COLO668 (cell line): ENCODE measurements at regions not wholly inside any gene's neighbourhood (a gene's known extent, or its start where the extent isn't known, plus 50 kb on each side); places are given as distances from the start of the nearest gene placed in this dataset.

Source experiments
- DNase-seq: peaks from one replicate; lab custom pipeline; 2025; ENCODE audit not compliant: unreplicated experiment; lab: John Stamatoyannopoulos, UW

- no peak for DNase-seq
Measured at GRCh38 chr4:124192544-124192943, 520.0 kb downstream of the ANKRD50 start.

- no peak for DNase-seq
Measured at GRCh38 chr4:124199185-124199584, 513.3 kb downstream of the ANKRD50 start.

- no peak for DNase-seq
Measured at GRCh38 chr4:124199755-124200154, 512.8 kb downstream of the ANKRD50 start.

GRCh38 chr4:124201636-124202035 lies 510.9 kb downstream of the ANKRD50 start:
- DNase-seq: no peak

GRCh38 chr4:124202099-124202498 lies 510.4 kb downstream of the ANKRD50 start:
- no peak for DNase-seq

- no peak for DNase-seq
Measured at GRCh38 chr4:124203613-124204238, 508.8 kb downstream of the ANKRD50 start.

- DNase-seq: no peak
Measured at GRCh38 chr4:124206779-124207605, 505.5 kb downstream of the ANKRD50 start.

GRCh38 chr4:124209211-124209610 lies 503.3 kb downstream of the ANKRD50 start:
- no peak for DNase-seq

- DNase-seq: no peak
Measured at GRCh38 chr4:124209626-124210025, 502.9 kb downstream of the ANKRD50 start.

- no peak for DNase-seq
Measured at GRCh38 chr4:124210746-124211145, 501.8 kb downstream of the ANKRD50 start.

GRCh38 chr4:124212815-124213630 lies 499.5 kb downstream of the ANKRD50 start:
- DNase-seq: no peak

- no peak for DNase-seq
Measured at GRCh38 chr4:124219389-124219788, 493.1 kb downstream of the ANKRD50 start.

GRCh38 chr4:124224256-124224655 lies 488.3 kb downstream of the ANKRD50 start:
- DNase-seq: no peak

GRCh38 chr4:124227981-124228380 lies 484.6 kb downstream of the ANKRD50 start:
- DNase-seq: no peak

GRCh38 chr4:124230268-124230667 lies 482.3 kb downstream of the ANKRD50 start:
- no peak for DNase-seq

GRCh38 chr4:124234771-124235170 lies 477.8 kb downstream of the ANKRD50 start:
- DNase-seq: no peak

GRCh38 chr4:124243671-124244366 lies 468.7 kb downstream of the ANKRD50 start:
- no peak for DNase-seq

- peak; percentile 55 for DNase-seq
Measured at GRCh38 chr4:124253080-124253479, 459.5 kb downstream of the ANKRD50 start.

- peak; percentile 77 for DNase-seq
Measured at GRCh38 chr4:124262211-124263179, 450.0 kb downstream of the ANKRD50 start.

GRCh38 chr4:124265701-124266100 lies 446.8 kb downstream of the ANKRD50 start:
- DNase-seq: no peak
